HepG2 (cell line): ENCODE measurements at regions not wholly inside any gene's neighbourhood (a gene's known extent, or its start where the extent isn't known, plus 50 kb on each side); places are given as distances from the start of the nearest gene placed in this dataset.
"Not testable (repeated sequence)": the region's sequence is repeated elsewhere in the genome, so short reads cannot be mapped to it uniquely, and the experiment has no call there.

Experiments
- CEBPG ChIP-seq: IDR thresholded peaks from 2 replicates; pipeline ENCODE4 v1.6.1; 2016
- GZF1 ChIP-seq: sonication (generic); formaldehyde crosslinking; IDR thresholded peaks from 2 replicates; pipeline ENCODE4 v1.5.1; 2020; ENCODE audit warnings: mild to moderate bottlenecking, missing genetic modification reagents
- HNRNPK ChIP-seq: fragments of 200-400 bp; formaldehyde crosslinking; IDR thresholded peaks from 2 replicates; pipeline ENCODE4 v1.6.1; 2018; ENCODE audit warnings: low read length, low read depth, moderate library complexity, mild to moderate bottlenecking; ENCODE audit not compliant: poor library complexity, severe bottlenecking
- JUN ChIP-seq: sonication (generic); formaldehyde crosslinking; IDR thresholded peaks from 2 replicates; pipeline ENCODE4 v1.4.0; 2020; ENCODE audit warnings: mild to moderate bottlenecking, missing genetic modification reagents
- MAF1 ChIP-seq: sonication (generic); formaldehyde crosslinking; IDR thresholded peaks from 2 replicates; pipeline ENCODE4 v1.5.0; 2020; ENCODE audit warnings: missing genetic modification reagents, borderline replicate concordance
- NFYC ChIP-seq: IDR thresholded peaks from 2 replicates; pipeline ENCODE4 v1.6.1; 2016; ENCODE audit warnings: missing genetic modification reagents, missing compliant biosample characterization
- POLR2AphosphoS5 ChIP-seq: IDR thresholded peaks from 2 replicates; pipeline ENCODE4 v1.6.1; 2012; ENCODE audit warnings: low read depth, low read length
- ZNF430 ChIP-seq: sonication (generic); formaldehyde crosslinking; IDR thresholded peaks from 2 replicates; pipeline ENCODE4 v1.9.0; 2021; ENCODE audit warnings: mild to moderate bottlenecking, missing genetic modification reagents
- TF ChIP-seq, protein P1 (sequence below): IDR thresholded peaks from 2 replicates; pipeline ENCODE4 v1.6.1; 2016
- TF ChIP-seq, protein P2 (sequence below): sonication (generic); formaldehyde crosslinking; IDR thresholded peaks from 2 replicates; pipeline ENCODE4 v1.4.0; 2020; ENCODE audit warnings: missing genetic modification reagents
- TF ChIP-seq, protein P3 (sequence below): sonication (generic); formaldehyde crosslinking; IDR thresholded peaks from 2 replicates; pipeline ENCODE4 v1.4.0; 2020; ENCODE audit warnings: missing genetic modification reagents

DNA sequence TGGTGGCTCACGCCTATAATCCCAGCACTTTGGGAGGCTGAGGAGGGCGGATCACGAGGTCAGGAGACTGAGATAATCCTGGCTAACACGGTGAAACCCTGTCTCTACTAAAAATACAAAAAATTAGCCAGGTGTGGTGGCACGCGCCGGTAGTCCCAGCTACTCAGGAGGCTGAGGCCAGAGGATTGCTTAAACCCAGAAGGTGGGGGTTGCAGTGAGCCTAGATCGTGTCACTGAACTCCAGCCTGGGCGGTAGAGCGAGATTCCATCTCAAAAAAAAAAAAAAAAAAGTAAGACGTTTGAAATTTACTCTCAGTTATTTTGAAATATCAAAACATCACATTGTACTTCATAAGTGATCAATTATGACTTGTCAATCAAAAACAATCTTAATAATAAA is 176.9 kb upstream of the ZNF804A start:
- TF ChIP-seq NFYC (CRISPR knock-in tag); MAF1 (CRISPR knock-in tag); CEBPG (CRISPR knock-in tag); GZF1 (CRISPR knock-in tag); HNRNPK; ZNF430 (CRISPR knock-in tag); POLR2AphosphoS5; JUN (CRISPR knock-in tag): not testable (repeated sequence)
- TF ChIP-seq, protein P1, sequence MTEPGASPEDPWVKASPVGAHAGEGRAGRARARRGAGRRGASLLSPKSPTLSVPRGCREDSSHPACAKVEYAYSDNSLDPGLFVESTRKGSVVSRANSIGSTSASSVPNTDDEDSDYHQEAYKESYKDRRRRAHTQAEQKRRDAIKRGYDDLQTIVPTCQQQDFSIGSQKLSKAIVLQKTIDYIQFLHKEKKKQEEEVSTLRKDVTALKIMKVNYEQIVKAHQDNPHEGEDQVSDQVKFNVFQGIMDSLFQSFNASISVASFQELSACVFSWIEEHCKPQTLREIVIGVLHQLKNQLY: not testable (repeated sequence)
- TF ChIP-seq, protein P2, sequence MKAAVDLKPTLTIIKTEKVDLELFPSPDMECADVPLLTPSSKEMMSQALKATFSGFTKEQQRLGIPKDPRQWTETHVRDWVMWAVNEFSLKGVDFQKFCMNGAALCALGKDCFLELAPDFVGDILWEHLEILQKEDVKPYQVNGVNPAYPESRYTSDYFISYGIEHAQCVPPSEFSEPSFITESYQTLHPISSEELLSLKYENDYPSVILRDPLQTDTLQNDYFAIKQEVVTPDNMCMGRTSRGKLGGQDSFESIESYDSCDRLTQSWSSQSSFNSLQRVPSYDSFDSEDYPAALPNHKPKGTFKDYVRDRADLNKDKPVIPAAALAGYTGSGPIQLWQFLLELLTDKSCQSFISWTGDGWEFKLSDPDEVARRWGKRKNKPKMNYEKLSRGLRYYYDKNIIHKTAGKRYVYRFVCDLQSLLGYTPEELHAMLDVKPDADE (CRISPR knock-in tag): not testable (repeated sequence)
- TF ChIP-seq, protein P3, sequence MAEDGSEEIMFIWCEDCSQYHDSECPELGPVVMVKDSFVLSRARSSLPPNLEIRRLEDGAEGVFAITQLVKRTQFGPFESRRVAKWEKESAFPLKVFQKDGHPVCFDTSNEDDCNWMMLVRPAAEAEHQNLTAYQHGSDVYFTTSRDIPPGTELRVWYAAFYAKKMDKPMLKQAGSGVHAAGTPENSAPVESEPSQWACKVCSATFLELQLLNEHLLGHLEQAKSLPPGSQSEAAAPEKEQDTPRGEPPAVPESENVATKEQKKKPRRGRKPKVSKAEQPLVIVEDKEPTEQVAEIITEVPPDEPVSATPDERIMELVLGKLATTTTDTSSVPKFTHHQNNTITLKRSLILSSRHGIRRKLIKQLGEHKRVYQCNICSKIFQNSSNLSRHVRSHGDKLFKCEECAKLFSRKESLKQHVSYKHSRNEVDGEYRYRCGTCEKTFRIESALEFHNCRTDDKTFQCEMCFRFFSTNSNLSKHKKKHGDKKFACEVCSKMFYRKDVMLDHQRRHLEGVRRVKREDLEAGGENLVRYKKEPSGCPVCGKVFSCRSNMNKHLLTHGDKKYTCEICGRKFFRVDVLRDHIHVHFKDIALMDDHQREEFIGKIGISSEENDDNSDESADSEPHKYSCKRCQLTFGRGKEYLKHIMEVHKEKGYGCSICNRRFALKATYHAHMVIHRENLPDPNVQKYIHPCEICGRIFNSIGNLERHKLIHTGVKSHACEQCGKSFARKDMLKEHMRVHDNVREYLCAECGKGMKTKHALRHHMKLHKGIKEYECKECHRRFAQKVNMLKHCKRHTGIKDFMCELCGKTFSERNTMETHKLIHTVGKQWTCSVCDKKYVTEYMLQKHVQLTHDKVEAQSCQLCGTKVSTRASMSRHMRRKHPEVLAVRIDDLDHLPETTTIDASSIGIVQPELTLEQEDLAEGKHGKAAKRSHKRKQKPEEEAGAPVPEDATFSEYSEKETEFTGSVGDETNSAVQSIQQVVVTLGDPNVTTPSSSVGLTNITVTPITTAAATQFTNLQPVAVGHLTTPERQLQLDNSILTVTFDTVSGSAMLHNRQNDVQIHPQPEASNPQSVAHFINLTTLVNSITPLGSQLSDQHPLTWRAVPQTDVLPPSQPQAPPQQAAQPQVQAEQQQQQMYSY (CRISPR knock-in tag): not testable (repeated sequence)
